Epithelial cell of prostate (primary cell): ENCODE measurements at regions not wholly inside any gene's neighbourhood (a gene's known extent, or its start where the extent isn't known, plus 50 kb on each side); places are given as distances from the start of the nearest gene placed in this dataset.
A peak's percentile ranks its signal among the peaks of the same experiment; 100 is the strongest.

Experiments used
- DNase-seq: peaks from one replicate; pipeline ENCODE4 v3.0.0-alpha.2; 2011; ENCODE audit warnings: low read depth, low spot score
- H3K27ac ChIP-seq: fragments of 450-650 bp; 2 replicates; pipeline ENCODE4 v1.5.1; 2017; ENCODE audit warnings: mild to moderate bottlenecking

- no peak overlapping the region for H3K27ac ChIP-seq
- DNase-seq: no peak
Observed at GRCh38 chr2:138157372-138157771, 193.1 kb downstream of the HNMT start.

GRCh38 chr2:138170485-138170884 is 206.2 kb downstream of the HNMT start:
- DNase-seq: no peak

GRCh38 chr2:138171244-138171643 is 207.0 kb downstream of the HNMT start:
- H3K27ac ChIP-seq: no peak overlapping the region
- no peak for DNase-seq

More at GRCh38 chr2:138170485-138170884, 206.2 kb downstream of the HNMT start:
- no peak overlapping the region for H3K27ac ChIP-seq

- no peak for DNase-seq
- no peak overlapping the region for H3K27ac ChIP-seq
Observed at GRCh38 chr2:138175066-138175465, 210.8 kb downstream of the HNMT start.

GRCh38 chr2:138176862-138177439 is 212.7 kb downstream of the HNMT start:
- H3K27ac ChIP-seq: no peak overlapping the region
- DNase-seq: no peak

GRCh38 chr2:138177693-138178092 is 213.4 kb downstream of the HNMT start:
- no peak overlapping the region for H3K27ac ChIP-seq
- DNase-seq: no peak

GRCh38 chr2:138180692-138181386 is 216.6 kb downstream of the HNMT start:
- no peak overlapping the region for H3K27ac ChIP-seq
- DNase-seq: no peak

- peak overlapping the region; percentile 41 for H3K27ac ChIP-seq
- no peak for DNase-seq
Observed at GRCh38 chr2:138182250-138182936, 218.1 kb downstream of the HNMT start.

GRCh38 chr2:138182937-138183312 is 218.7 kb downstream of the HNMT start:
- peak overlapping the region; percentile 41 for H3K27ac ChIP-seq
- DNase-seq: no peak

- H3K27ac ChIP-seq: no peak overlapping the region
- no peak for DNase-seq
Observed at GRCh38 chr2:138183705-138184104, 219.4 kb downstream of the HNMT start.

GRCh38 chr2:138184428-138184827 is 220.2 kb downstream of the HNMT start:
- H3K27ac ChIP-seq: no peak overlapping the region
- DNase-seq: no peak

GRCh38 chr2:138185827-138186226 is 221.6 kb downstream of the HNMT start:
- DNase-seq: no peak
- H3K27ac ChIP-seq: no peak overlapping the region

- no peak overlapping the region for H3K27ac ChIP-seq
Observed at GRCh38 chr2:138187221-138187620, 222.9 kb downstream of the HNMT start.

GRCh38 chr2:138190999-138191398 is 226.7 kb downstream of the HNMT start:
- DNase-seq: no peak
- no peak overlapping the region for H3K27ac ChIP-seq

More at GRCh38 chr2:138187221-138187620, 222.9 kb downstream of the HNMT start:
- no peak for DNase-seq

GRCh38 chr2:138193416-138194213 is 229.3 kb downstream of the HNMT start:
- no peak for DNase-seq
- no peak overlapping the region for H3K27ac ChIP-seq

- no peak overlapping the region for H3K27ac ChIP-seq
- DNase-seq: no peak
Observed at GRCh38 chr2:138201286-138201685, 237.0 kb downstream of the HNMT start.

- no peak for DNase-seq
- peak overlapping the region; percentile 66 for H3K27ac ChIP-seq
Observed at GRCh38 chr2:138202762-138203161, 238.5 kb downstream of the HNMT start.

GRCh38 chr2:138205281-138205680 is 241.0 kb downstream of the HNMT start:
- H3K27ac ChIP-seq: no peak overlapping the region
- DNase-seq: no peak

GRCh38 chr2:138207074-138207930 is 243.0 kb downstream of the HNMT start:
- DNase-seq: no peak
- no peak overlapping the region for H3K27ac ChIP-seq

GRCh38 chr2:138209009-138209408 is 244.7 kb downstream of the HNMT start:
- H3K27ac ChIP-seq: peak overlapping the region; percentile 51
- DNase-seq: peak; percentile 45
